ENCODE measurements at regions not wholly inside any gene's neighbourhood (a gene's known extent, or its start where the extent isn't known, plus 50 kb on each side); places are given as distances from the start of the nearest gene placed in this dataset.

DNA sequence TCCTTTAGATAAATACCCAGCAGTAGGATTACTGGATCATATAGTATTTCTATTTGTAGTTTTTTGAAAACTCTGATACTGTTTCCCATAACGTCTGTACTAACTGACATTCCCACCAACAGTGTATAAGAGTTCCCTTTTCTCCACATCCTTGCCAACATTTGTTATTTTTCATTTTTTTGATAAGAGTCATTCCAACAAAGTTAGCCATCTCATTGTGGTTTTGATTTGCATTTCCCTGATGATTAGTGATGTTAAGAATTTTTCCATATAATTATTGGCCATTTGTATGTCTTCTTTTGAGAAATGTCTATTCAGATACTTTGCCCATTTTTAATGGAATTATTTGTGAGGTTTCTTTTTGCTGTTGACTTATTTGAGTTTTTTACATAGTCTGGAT, 486.0 kb downstream of the FLRT2 start:
- Histone ChIP-seq H3K79me2 (ENCODE audit: control insufficient read depth, insufficient read depth, low read length) (no peaks in the 10 kb centered on the region), H3K4me3 (no peak overlapping the region), H4K20me1 (ENCODE audit: control insufficient read depth, insufficient read depth) (no peaks in the 10 kb centered on the region), H3K27ac (ENCODE audit: control insufficient read depth, insufficient read depth) (no peak overlapping the region), H3K4me1 (ENCODE audit: control insufficient read depth, insufficient read depth, low read length) (no peaks in the 10 kb centered on the region), H3K36me3 (ENCODE audit: control insufficient read depth in 2 of 2, insufficient read depth in 2 of 2, low read length in 1 of 2) (no peaks in the 10 kb centered on the region), H3K9me3 (replicated peaks; ENCODE audit: control insufficient read depth, insufficient read depth, low read length) (no peaks in the 10 kb centered on the region), H3K9ac (ENCODE audit: control insufficient read depth, insufficient read depth, low read length) (no peak overlapping the region), H2AFZ (ENCODE audit: control insufficient read depth, low read depth, low read length) (no peak overlapping the region), H3K27me3 (replicated peaks in 1 of 2; ENCODE audit: control insufficient read depth in 2 of 2, insufficient read depth in 2 of 2, low read length in 1 of 2) (no peaks in the 10 kb centered on the region), H3K4me2 (ENCODE audit: control insufficient read depth, insufficient read depth) (no peak overlapping the region)
- ChIA-PET RAD21 (ENCODE audit: unreplicated experiment) (no interaction called here), CTCF (interaction anchor here (1.0 to 1.7 kb wide), 3 partner anchors 10 to 23 kb away, joined by 3 to 4 read pairs (median 3); no protein-coding TSS in a partner anchor), SMC1A (ENCODE audit: uncharacterized antibody, unreplicated experiment) (no interaction called here), POLR2A (no interaction called here)
- intact Hi-C loops (cut with micrococcal nuclease; ENCODE audit: unreplicated experiment), result no loop called here
- 40% methylated on average over 1 of the region's 1 CpG for WGBS (ENCODE audit: insufficient coverage, insufficient replicate concordance, low lambda C conversion rate, missing lambda C conversion rate)
- DNase-seq (ENCODE audit: low read depth, low spot score) (no peak), FAIRE-seq (no peak), ATAC-seq (no peak)
- TF ChIP-seq, protein P1, sequence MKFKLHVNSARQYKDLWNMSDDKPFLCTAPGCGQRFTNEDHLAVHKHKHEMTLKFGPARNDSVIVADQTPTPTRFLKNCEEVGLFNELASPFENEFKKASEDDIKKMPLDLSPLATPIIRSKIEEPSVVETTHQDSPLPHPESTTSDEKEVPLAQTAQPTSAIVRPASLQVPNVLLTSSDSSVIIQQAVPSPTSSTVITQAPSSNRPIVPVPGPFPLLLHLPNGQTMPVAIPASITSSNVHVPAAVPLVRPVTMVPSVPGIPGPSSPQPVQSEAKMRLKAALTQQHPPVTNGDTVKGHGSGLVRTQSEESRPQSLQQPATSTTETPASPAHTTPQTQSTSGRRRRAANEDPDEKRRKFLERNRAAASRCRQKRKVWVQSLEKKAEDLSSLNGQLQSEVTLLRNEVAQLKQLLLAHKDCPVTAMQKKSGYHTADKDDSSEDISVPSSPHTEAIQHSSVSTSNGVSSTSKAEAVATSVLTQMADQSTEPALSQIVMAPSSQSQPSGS (IDR thresholded peaks at IDR 0.05; ENCODE audit: low read length), result no peak
- no peak for TF ChIP-seq HCFC1 (IDR thresholded peaks at IDR 0.05; ENCODE audit: low read length)
- TF ChIP-seq SMAD5 (IDR thresholded peaks at IDR 0.05; ENCODE audit: low read depth), result no peak
- TF ChIP-seq CHD4 (IDR thresholded peaks at IDR 0.05), result no peak
- TF ChIP-seq, protein P2, sequence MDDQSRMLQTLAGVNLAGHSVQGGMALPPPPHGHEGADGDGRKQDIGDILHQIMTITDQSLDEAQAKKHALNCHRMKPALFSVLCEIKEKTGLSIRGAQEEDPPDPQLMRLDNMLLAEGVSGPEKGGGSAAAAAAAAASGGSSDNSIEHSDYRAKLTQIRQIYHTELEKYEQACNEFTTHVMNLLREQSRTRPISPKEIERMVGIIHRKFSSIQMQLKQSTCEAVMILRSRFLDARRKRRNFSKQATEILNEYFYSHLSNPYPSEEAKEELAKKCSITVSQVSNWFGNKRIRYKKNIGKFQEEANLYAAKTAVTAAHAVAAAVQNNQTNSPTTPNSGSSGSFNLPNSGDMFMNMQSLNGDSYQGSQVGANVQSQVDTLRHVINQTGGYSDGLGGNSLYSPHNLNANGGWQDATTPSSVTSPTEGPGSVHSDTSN (IDR thresholded peaks at IDR 0.05; ENCODE audit: insufficient replicate concordance, low read depth, low read length), result no peak
- no peak for TF ChIP-seq CHD2 (IDR thresholded peaks at IDR 0.05; ENCODE audit: borderline replicate concordance, low read depth, low read length)
- TF ChIP-seq MTA3 (IDR thresholded peaks at IDR 0.05; ENCODE audit: borderline replicate concordance, low read length), result no peak
- no peak for TF ChIP-seq WRNIP1 (IDR thresholded peaks at IDR 0.05; ENCODE audit: borderline replicate concordance, low read depth, low read length)
- TF ChIP-seq RAD21 (IDR thresholded peaks at IDR 0.05; ENCODE audit: insufficient read depth, low read depth, low read length), result no peak
- in situ Hi-C loops (cut with MboI), result no loop called here
- BruUV-seq (replicated peaks), result no TSS peak
